ENCODE measurements at regions not wholly inside any gene's neighbourhood (a gene's known extent, or its start where the extent isn't known, plus 50 kb on each side); places are given as distances from the start of the nearest gene placed in this dataset.

- TF ChIP-seq, protein P1, sequence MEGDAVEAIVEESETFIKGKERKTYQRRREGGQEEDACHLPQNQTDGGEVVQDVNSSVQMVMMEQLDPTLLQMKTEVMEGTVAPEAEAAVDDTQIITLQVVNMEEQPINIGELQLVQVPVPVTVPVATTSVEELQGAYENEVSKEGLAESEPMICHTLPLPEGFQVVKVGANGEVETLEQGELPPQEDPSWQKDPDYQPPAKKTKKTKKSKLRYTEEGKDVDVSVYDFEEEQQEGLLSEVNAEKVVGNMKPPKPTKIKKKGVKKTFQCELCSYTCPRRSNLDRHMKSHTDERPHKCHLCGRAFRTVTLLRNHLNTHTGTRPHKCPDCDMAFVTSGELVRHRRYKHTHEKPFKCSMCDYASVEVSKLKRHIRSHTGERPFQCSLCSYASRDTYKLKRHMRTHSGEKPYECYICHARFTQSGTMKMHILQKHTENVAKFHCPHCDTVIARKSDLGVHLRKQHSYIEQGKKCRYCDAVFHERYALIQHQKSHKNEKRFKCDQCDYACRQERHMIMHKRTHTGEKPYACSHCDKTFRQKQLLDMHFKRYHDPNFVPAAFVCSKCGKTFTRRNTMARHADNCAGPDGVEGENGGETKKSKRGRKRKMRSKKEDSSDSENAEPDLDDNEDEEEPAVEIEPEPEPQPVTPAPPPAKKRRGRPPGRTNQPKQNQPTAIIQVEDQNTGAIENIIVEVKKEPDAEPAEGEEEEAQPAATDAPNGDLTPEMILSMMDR (IDR thresholded peaks at IDR 0.05): no peak
- no peak for TF ChIP-seq POLR2A (IDR thresholded peaks at IDR 0.05)
- Histone ChIP-seq H3K4me3 (replicated peaks in 1 of 3) (no peak overlapping the region), H3K9me3 (no peaks in the 10 kb centered on the region), H3K4me1 (peaks cover 11 to 16% of the 10 kb centered on the region in 2 donors), H3K27ac (peak overlapping the region; percentile 51 to 74 (median 69)), H3K27me3 (no peaks in the 10 kb centered on the region), H3K36me3 (no peaks in the 10 kb centered on the region)
- peak; percentile 91 to 95 for DNase-seq
- intact Hi-C loops (cut with DNase I): no loop called here
- WGBS, 2 donors: 16 to 20% methylated on average over 7 of the region's 7 CpGs
These were observed 174.6 kb upstream of the IL12B start for GRCh38 chr5:159504857-159505304.

DNA sequence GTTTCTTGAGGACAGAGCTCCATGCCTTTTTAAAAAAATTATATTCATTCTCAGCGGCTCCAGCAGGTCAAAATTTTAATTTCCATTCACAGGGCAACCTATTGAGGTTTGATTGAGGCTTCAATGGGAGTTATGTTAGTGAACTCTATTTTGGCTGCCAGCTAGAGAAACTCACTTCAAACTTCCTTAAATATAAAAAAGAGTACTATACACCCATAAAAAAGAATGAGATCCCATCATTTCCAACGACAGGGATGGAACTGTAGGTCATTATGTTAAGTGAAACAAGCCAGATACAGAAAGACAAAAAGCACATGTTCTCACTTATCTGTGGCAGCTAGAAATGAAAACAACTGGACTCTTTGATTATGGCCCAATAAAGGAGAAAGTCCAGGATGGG lies 176.8 kb upstream of the IL12B start:
- WGBS, 2 donors: 89 to 98% methylated on average over 2 of the region's 2 CpGs
- Histone ChIP-seq H3K36me3 (no peaks in the 10 kb centered on the region), H3K4me3 (replicated peaks in 1 of 3) (no peak overlapping the region), H3K4me1 (peaks cover 11 to 19% of the 10 kb centered on the region in 2 donors), H3K27me3 (no peaks in the 10 kb centered on the region), H3K27ac (no peak overlapping the region), H3K9me3 (no peaks in the 10 kb centered on the region)
- intact Hi-C loops (cut with DNase I): no loop called here
- no peak for DNase-seq
- TF ChIP-seq, protein P1 (IDR thresholded peaks at IDR 0.05): no peak
- no peak for TF ChIP-seq POLR2A (IDR thresholded peaks at IDR 0.05)

DNA sequence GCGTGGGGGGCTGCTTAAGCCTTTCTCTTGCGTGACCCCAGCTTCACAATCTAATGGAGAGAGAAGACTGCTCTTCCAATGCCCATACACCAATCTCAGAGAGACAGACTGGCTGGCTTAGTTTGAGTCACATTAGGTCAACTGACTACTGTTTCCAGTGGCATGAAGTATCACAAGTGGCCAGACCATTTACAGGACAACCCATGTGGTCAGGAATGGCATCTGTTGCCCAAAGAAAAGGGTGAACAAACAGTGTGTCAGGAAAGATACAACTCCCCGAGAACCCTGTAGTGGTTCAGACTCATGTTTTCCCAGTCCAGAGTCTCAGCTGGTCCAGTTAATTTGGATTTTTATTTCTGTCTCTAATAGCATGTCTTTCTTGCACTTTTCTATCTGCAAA lies 177.4 kb upstream of the IL12B start:
- Histone ChIP-seq H3K27ac (no peak overlapping the region), H3K27me3 (no peaks in the 10 kb centered on the region), H3K9me3 (no peaks in the 10 kb centered on the region), H3K4me1 (peaks cover 11 to 19% of the 10 kb centered on the region in 2 donors), H3K36me3 (no peaks in the 10 kb centered on the region), H3K4me3 (replicated peaks in 1 of 3) (no peak overlapping the region)
- no peak for DNase-seq
- TF ChIP-seq POLR2A (IDR thresholded peaks at IDR 0.05): no peak
- TF ChIP-seq, protein P1 (IDR thresholded peaks at IDR 0.05): no peak
- intact Hi-C loops (cut with DNase I): no loop called here
- WGBS, 2 donors: 98 to 99% methylated on average over 3 of the region's 3 CpGs

GRCh38 chr5:159508344-159508743 lies 178.1 kb upstream of the IL12B start:
- TF ChIP-seq, protein P1 (IDR thresholded peaks at IDR 0.05): no peak
- TF ChIP-seq POLR2A (IDR thresholded peaks at IDR 0.05): no peak
- H3K27me3 ChIP-seq: no peaks in the 10 kb centered on the region
- no peaks in the 10 kb centered on the region for H3K9me3 ChIP-seq
- intact Hi-C loops (cut with DNase I): no loop called here
- no peaks in the 10 kb centered on the region for H3K36me3 ChIP-seq
- no peak overlapping the region for H3K4me3 ChIP-seq (replicated peaks in 1 of 3)
- peaks cover 11 to 19% of the 10 kb centered on the region in 2 donors for H3K4me1 ChIP-seq
- no peak overlapping the region for H3K27ac ChIP-seq
- no peak for DNase-seq
- 75 to 88% methylated on average over 5 of the region's 5 CpGs for WGBS, 2 donors

DNA sequence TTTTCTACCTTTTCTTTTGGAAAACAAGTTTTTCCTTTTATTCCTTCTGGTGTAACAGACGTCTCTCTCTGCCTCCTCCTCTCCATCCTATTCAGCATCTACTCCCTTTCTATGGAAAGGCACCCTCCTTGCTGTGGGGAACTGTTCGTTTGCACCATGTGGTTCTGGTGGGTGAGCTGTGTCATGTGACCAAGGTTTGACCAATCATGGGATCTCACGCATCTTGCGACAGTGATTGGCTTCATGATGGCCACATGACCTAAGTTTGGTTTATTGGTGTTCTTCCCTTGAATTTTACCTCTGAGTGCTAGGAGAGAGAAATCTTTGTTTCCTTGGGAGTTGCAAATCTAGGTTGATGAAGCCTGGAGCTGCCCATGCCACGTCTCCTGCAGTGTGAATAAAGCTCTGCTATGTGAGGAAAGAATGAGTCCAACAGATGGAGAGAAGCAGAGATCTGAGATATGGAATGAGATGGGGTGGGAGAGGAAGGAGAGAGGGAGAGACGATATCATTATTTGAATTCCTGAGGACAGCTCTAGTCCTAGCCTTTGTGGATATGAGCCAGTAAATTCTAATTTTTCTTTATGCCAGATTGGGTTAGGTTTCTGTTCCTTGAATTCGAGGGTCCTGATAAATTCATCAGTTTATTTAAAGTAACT lies 178.8 kb upstream of the IL12B start:
- Histone ChIP-seq H3K27ac (no peak overlapping the region), H3K9me3 (no peaks in the 10 kb centered on the region), H3K4me1 (peaks cover 11 to 19% of the 10 kb centered on the region in 2 donors), H3K4me3 (replicated peaks in 1 of 3) (no peak overlapping the region), H3K27me3 (no peaks in the 10 kb centered on the region), H3K36me3 (no peaks in the 10 kb centered on the region)
- 89 to 93% methylated on average over 7 of the region's 7 CpGs for WGBS, 2 donors
- intact Hi-C loops (cut with DNase I): no loop called here
- TF ChIP-seq POLR2A (IDR thresholded peaks at IDR 0.05): no peak
- TF ChIP-seq, protein P1 (IDR thresholded peaks at IDR 0.05): no peak
- no peak for DNase-seq
